ENCODE measurements at regions not wholly inside any gene's neighbourhood (a gene's known extent, or its start where the extent isn't known, plus 50 kb on each side); places are given as distances from the start of the nearest gene placed in this dataset.

DNA sequence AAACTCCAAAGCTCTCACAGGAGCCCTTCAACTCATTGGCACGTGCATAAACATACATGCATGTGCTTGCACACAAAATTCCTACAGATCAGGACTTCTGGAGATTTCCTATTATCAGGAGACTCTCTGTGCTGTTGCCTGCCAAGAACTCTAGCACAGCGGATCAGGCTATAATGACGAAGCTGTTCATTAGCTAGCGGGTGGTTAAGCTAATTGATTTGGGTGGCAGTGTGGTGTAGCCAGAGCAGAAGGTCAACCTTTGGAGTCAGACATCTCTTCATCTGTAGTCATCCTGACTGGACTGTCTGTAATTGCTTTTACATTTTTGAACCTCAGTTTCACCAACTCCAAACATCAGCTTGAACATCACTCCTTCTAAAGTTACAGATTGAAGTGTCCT, 69.0 kb downstream of the KIF2B start:
- peaks cover 36% of the 10 kb centered on the region for H3K9me3 ChIP-seq (ENCODE audit: low read length)
- no peaks in the 10 kb centered on the region for H3K9me2 ChIP-seq (replicated peaks; ENCODE audit: insufficient read depth, low read length)
- no peaks in the 10 kb centered on the region for H3K79me2 ChIP-seq (ENCODE audit: low read length)
- no peaks in the 10 kb centered on the region for H4K20me1 ChIP-seq (ENCODE audit: insufficient read depth, low read depth, low read length)
- no peak overlapping the region for H3K9ac ChIP-seq (ENCODE audit: low read length)
- H3K27me3 ChIP-seq (ENCODE audit: low read length): no peaks in the 10 kb centered on the region
- no peak overlapping the region for H3K27ac ChIP-seq (ENCODE audit: low read length)
- H2AFZ ChIP-seq (ENCODE audit: low read length): no peak overlapping the region
- no peaks in the 10 kb centered on the region for H3K4me1 ChIP-seq (ENCODE audit: low read length)
- H3K4me3 ChIP-seq (ENCODE audit: low read length): no peak overlapping the region
- no peak overlapping the region for H3K4me2 ChIP-seq (ENCODE audit: low read depth, low read length, poor library complexity, severe bottlenecking)
- no peak for DNase-seq
- H3K36me3 ChIP-seq (ENCODE audit: insufficient read depth, low read length): no peaks in the 10 kb centered on the region

DNA sequence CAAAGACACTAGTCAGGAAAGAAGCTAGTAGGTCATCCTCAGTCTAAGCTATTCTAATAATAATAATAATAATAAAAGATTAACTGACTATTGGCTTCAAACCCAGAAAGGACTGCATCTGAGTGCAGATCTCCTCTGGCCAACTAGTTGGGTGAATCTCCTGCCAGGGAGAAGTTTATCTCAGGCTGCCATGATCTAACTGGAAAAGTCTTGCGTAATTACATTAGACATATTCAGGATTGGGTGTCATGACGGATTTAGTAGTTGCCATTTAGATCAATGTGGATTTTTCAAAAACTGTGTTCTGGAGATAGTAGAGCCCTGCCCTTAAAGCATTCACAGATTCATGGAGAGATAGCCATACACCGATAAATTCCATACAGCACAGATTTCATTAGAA, 69.5 kb downstream of the KIF2B start:
- H3K4me3 ChIP-seq (ENCODE audit: low read length): no peak overlapping the region
- H3K4me1 ChIP-seq (ENCODE audit: low read length): no peaks in the 10 kb centered on the region
- no peaks in the 10 kb centered on the region for H4K20me1 ChIP-seq (ENCODE audit: insufficient read depth, low read depth, low read length)
- no peaks in the 10 kb centered on the region for H3K79me2 ChIP-seq (ENCODE audit: low read length)
- DNase-seq: no peak
- no peak overlapping the region for H2AFZ ChIP-seq (ENCODE audit: low read length)
- no peaks in the 10 kb centered on the region for H3K9me2 ChIP-seq (replicated peaks; ENCODE audit: insufficient read depth, low read length)
- no peak overlapping the region for H3K9ac ChIP-seq (ENCODE audit: low read length)
- no peak overlapping the region for H3K27ac ChIP-seq (ENCODE audit: low read length)
- H3K27me3 ChIP-seq (ENCODE audit: low read length): no peaks in the 10 kb centered on the region
- no peaks in the 10 kb centered on the region for H3K36me3 ChIP-seq (ENCODE audit: insufficient read depth, low read length)
- peaks cover 38% of the 10 kb centered on the region for H3K9me3 ChIP-seq (ENCODE audit: low read length)
- H3K4me2 ChIP-seq (ENCODE audit: low read depth, low read length, poor library complexity, severe bottlenecking): no peak overlapping the region

DNA sequence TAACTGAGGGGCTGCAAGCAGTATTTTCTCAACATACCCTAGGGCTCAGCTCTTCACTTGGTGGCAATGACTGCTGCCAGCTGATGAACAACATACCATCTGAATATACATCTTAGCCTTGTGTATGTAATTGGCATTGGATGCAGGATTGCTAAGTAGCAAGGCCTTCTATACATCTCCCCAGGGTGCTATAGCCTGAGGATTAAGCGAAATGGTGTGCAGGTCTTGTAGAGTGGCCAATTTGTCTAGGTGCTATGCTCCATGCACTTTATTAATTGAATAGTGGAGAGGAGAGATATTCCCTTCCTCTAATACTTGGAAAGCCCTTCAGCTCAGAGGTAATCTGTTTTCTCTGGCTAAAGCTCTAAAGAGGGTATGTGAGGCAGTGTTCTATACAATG, 71.9 kb downstream of the KIF2B start:
- Histone ChIP-seq H3K9me3 (ENCODE audit: low read length) (peaks cover 35% of the 10 kb centered on the region), H4K20me1 (ENCODE audit: insufficient read depth, low read depth, low read length) (no peaks in the 10 kb centered on the region), H2AFZ (ENCODE audit: low read length) (no peak overlapping the region), H3K79me2 (ENCODE audit: low read length) (no peaks in the 10 kb centered on the region), H3K27ac (ENCODE audit: low read length) (no peak overlapping the region), H3K4me1 (ENCODE audit: low read length) (no peaks in the 10 kb centered on the region), H3K9ac (ENCODE audit: low read length) (no peak overlapping the region), H3K4me3 (ENCODE audit: low read length) (no peak overlapping the region), H3K9me2 (replicated peaks; ENCODE audit: insufficient read depth, low read length) (0 out of 2 replicates have a peak, but pooled peaks cover 2% of the 10 kb centered on the region), H3K4me2 (ENCODE audit: low read depth, low read length, poor library complexity, severe bottlenecking) (no peak overlapping the region), H3K27me3 (ENCODE audit: low read length) (no peaks in the 10 kb centered on the region), H3K36me3 (ENCODE audit: insufficient read depth, low read length) (no peaks in the 10 kb centered on the region)
- no peak for DNase-seq

DNA sequence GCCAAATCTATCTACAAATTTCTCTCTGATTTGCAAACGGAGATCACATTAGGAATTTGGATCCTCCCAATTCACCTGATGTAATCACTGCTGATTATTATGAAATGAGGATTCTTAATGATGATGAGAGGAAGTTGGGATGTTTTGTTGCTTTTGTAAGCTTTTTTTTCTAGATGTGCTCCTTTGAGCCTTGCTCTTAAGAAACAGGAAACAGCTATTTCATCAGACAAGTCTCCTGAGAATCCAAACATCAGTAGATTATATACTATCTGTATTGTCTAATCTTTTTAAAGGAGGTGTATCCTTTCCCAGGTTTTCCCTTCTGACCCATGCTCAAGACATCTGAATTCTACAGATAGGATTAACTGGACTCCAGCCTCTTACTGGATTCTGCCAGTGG, 73.3 kb downstream of the KIF2B start:
- H3K36me3 ChIP-seq (ENCODE audit: insufficient read depth, low read length): no peaks in the 10 kb centered on the region
- no peak overlapping the region for H3K27ac ChIP-seq (ENCODE audit: low read length)
- H3K79me2 ChIP-seq (ENCODE audit: low read length): no peaks in the 10 kb centered on the region
- peaks cover 35% of the 10 kb centered on the region for H3K9me3 ChIP-seq (ENCODE audit: low read length)
- no peak overlapping the region for H3K4me2 ChIP-seq (ENCODE audit: low read depth, low read length, poor library complexity, severe bottlenecking)
- no peaks in the 10 kb centered on the region for H4K20me1 ChIP-seq (ENCODE audit: insufficient read depth, low read depth, low read length)
- H3K4me3 ChIP-seq (ENCODE audit: low read length): no peak overlapping the region
- no peak overlapping the region for H3K9ac ChIP-seq (ENCODE audit: low read length)
- no peak for DNase-seq
- H3K4me1 ChIP-seq (ENCODE audit: low read length): no peaks in the 10 kb centered on the region
- no peaks in the 10 kb centered on the region for H3K27me3 ChIP-seq (ENCODE audit: low read length)
- H2AFZ ChIP-seq (ENCODE audit: low read length): no peak overlapping the region
- H3K9me2 ChIP-seq (replicated peaks; ENCODE audit: insufficient read depth, low read length): 0 out of 2 replicates have a peak, but pooled peaks cover 2% of the 10 kb centered on the region

DNA sequence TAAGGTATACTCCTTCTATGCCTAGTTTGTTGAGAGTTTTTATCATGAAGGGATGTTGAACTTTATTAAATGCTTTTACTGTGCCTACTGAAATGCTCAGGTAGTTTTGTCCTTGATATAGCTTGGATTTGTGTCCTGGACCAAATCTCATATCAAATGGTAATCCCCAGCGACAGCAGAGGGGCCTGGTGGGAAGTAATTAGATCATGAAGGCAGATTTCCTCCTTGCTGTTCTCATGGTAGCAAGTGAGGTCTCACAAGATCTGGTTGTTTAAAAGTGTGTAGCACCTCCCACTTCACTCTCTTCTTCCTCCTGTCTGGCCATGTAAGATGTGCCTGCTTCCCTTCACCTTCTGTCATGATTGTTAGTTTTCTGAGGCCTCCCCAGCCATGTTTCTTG, 78.2 kb downstream of the KIF2B start:
- no peak overlapping the region for H3K4me3 ChIP-seq (ENCODE audit: low read length)
- H4K20me1 ChIP-seq (ENCODE audit: insufficient read depth, low read depth, low read length): no peaks in the 10 kb centered on the region
- no peak overlapping the region for H2AFZ ChIP-seq (ENCODE audit: low read length)
- H3K4me2 ChIP-seq (ENCODE audit: low read depth, low read length, poor library complexity, severe bottlenecking): no peak overlapping the region
- H3K4me1 ChIP-seq (ENCODE audit: low read length): no peaks in the 10 kb centered on the region
- H3K79me2 ChIP-seq (ENCODE audit: low read length): no peaks in the 10 kb centered on the region
- no peak overlapping the region for H3K9ac ChIP-seq (ENCODE audit: low read length)
- DNase-seq: no peak
- peaks cover 19% of the 10 kb centered on the region for H3K9me3 ChIP-seq (ENCODE audit: low read length)
- H3K9me2 ChIP-seq (replicated peaks; ENCODE audit: insufficient read depth, low read length): 0 out of 2 replicates have a peak, but pooled peaks cover 2% of the 10 kb centered on the region
- no peak overlapping the region for H3K27ac ChIP-seq (ENCODE audit: low read length)
- no peaks in the 10 kb centered on the region for H3K36me3 ChIP-seq (ENCODE audit: insufficient read depth, low read length)
- H3K27me3 ChIP-seq (ENCODE audit: low read length): no peaks in the 10 kb centered on the region

DNA sequence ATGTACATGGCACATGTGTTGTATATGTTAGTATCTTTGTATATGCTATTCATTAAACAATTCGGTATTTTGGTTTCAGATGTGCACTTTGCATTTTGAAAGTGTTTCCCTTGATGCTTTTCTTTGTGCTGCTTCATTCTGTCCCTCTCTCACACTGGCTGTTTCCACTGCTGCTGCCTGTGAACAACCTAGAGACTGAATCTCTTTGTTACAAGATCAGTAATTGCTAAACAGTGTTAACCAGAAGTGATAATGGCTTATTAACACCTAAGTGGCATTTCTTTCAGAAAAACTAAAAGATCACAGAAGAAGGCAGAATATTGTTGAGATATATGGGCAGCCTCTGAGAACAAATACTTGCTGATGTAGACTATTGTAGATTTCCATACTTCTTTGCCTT, 84.7 kb downstream of the KIF2B start:
- no peaks in the 10 kb centered on the region for H3K4me1 ChIP-seq (ENCODE audit: low read length)
- H3K4me3 ChIP-seq (ENCODE audit: low read length): no peak overlapping the region
- H3K9me3 ChIP-seq (ENCODE audit: low read length): peaks cover 16% of the 10 kb centered on the region; the same call in 1 of the 2 replicates
- H3K36me3 ChIP-seq (ENCODE audit: insufficient read depth, low read length): no peaks in the 10 kb centered on the region
- H3K9me2 ChIP-seq (replicated peaks; ENCODE audit: insufficient read depth, low read length): no peaks in the 10 kb centered on the region
- no peak overlapping the region for H3K4me2 ChIP-seq (ENCODE audit: low read depth, low read length, poor library complexity, severe bottlenecking)
- H4K20me1 ChIP-seq (ENCODE audit: insufficient read depth, low read depth, low read length): no peaks in the 10 kb centered on the region
- no peak overlapping the region for H2AFZ ChIP-seq (ENCODE audit: low read length)
- no peaks in the 10 kb centered on the region for H3K79me2 ChIP-seq (ENCODE audit: low read length)
- no peak overlapping the region for H3K9ac ChIP-seq (ENCODE audit: low read length)
- DNase-seq: no peak
- H3K27ac ChIP-seq (ENCODE audit: low read length): no peak overlapping the region
- H3K27me3 ChIP-seq (ENCODE audit: low read length): no peaks in the 10 kb centered on the region

DNA sequence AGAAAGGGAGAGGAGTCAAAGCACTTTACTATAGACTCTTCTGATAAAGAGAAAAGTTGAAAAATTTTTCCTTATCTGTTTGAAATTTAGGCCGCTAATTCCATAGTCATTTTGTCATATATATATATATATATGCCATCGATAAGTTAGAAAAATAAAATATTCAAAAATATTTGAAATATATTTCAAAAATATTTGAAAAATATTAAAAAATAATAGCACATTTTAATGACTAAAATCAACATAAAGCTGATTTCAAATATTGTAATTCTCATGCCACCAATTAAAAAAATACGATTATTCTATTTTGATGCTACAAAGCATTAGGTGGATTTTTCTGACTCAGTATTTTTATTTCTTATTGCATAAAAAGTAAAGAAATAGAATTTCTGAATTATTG, 87.1 kb downstream of the KIF2B start:
- Histone ChIP-seq H3K4me3 (ENCODE audit: low read length) (no peak overlapping the region), H3K9me3 (ENCODE audit: low read length) (peaks cover 26% of the 10 kb centered on the region), H2AFZ (ENCODE audit: low read length) (no peak overlapping the region), H3K4me1 (ENCODE audit: low read length) (no peaks in the 10 kb centered on the region), H4K20me1 (ENCODE audit: insufficient read depth, low read depth, low read length) (no peaks in the 10 kb centered on the region), H3K36me3 (ENCODE audit: insufficient read depth, low read length) (no peaks in the 10 kb centered on the region), H3K4me2 (ENCODE audit: low read depth, low read length, poor library complexity, severe bottlenecking) (no peak overlapping the region), H3K27ac (ENCODE audit: low read length) (no peak overlapping the region), H3K79me2 (ENCODE audit: low read length) (no peaks in the 10 kb centered on the region), H3K9ac (ENCODE audit: low read length) (no peak overlapping the region), H3K27me3 (ENCODE audit: low read length) (no peaks in the 10 kb centered on the region), H3K9me2 (replicated peaks; ENCODE audit: insufficient read depth, low read length) (no peaks in the 10 kb centered on the region)
- no peak for DNase-seq

DNA sequence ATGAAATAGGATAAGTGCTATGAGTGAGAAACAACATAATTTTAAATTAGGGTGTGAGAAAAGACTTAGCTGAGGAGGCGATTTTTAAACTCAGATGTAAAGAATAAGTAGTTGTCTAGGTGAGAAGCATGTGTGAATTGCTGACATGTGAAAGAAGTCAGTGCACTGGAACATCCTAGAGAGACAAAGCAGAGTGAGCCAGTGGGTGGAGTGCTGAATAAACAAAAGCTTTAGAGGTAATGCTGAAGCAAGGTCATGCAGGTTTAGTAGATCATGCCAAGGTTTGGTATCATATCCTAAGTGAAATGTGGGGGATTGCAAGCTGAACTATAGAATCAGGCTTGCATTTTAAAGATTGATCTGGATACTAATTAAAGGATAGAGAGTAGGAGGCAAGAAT, 89.4 kb downstream of the KIF2B start:
- H3K36me3 ChIP-seq (ENCODE audit: insufficient read depth, low read length): no peaks in the 10 kb centered on the region
- no peak overlapping the region for H2AFZ ChIP-seq (ENCODE audit: low read length)
- H3K27me3 ChIP-seq (ENCODE audit: low read length): no peaks in the 10 kb centered on the region
- H4K20me1 ChIP-seq (ENCODE audit: insufficient read depth, low read depth, low read length): no peaks in the 10 kb centered on the region
- no peaks in the 10 kb centered on the region for H3K9me2 ChIP-seq (replicated peaks; ENCODE audit: insufficient read depth, low read length)
- no peak overlapping the region for H3K4me2 ChIP-seq (ENCODE audit: low read depth, low read length, poor library complexity, severe bottlenecking)
- H3K79me2 ChIP-seq (ENCODE audit: low read length): no peaks in the 10 kb centered on the region
- H3K27ac ChIP-seq (ENCODE audit: low read length): no peak overlapping the region
- no peak for DNase-seq
- peaks cover 24% of the 10 kb centered on the region for H3K9me3 ChIP-seq (ENCODE audit: low read length)
- H3K4me3 ChIP-seq (ENCODE audit: low read length): no peak overlapping the region
- no peak overlapping the region for H3K9ac ChIP-seq (ENCODE audit: low read length)
- H3K4me1 ChIP-seq (ENCODE audit: low read length): no peaks in the 10 kb centered on the region

DNA sequence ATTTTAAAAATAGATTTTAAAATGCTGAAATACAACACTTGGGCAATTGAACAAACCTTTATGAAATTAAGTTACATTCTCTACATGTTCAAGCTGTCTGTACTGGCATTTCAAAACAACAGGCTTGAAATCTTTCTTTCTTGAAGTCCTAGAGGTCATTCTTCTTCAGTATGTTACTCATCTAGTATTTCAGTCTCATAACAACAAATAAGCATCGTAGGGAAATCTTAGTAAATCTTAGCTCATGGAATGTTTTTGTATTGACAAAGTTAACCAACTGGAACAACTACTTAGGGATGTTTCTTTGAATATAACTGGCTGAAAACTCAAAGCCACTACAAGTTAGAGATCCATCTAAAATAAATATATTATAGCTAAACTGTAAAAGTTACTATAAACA, 96.6 kb downstream of the KIF2B start:
- Histone ChIP-seq H3K4me3 (ENCODE audit: low read length) (no peak overlapping the region), H3K27ac (ENCODE audit: low read length) (no peak overlapping the region), H3K9ac (ENCODE audit: low read length) (no peak overlapping the region), H3K27me3 (ENCODE audit: low read length) (no peaks in the 10 kb centered on the region), H4K20me1 (ENCODE audit: insufficient read depth, low read depth, low read length) (no peaks in the 10 kb centered on the region), H3K9me3 (ENCODE audit: low read length) (peaks cover 5% of the 10 kb centered on the region; the same call in 1 of the 2 replicates), H3K9me2 (replicated peaks; ENCODE audit: insufficient read depth, low read length) (no peaks in the 10 kb centered on the region), H3K79me2 (ENCODE audit: low read length) (no peaks in the 10 kb centered on the region), H2AFZ (ENCODE audit: low read length) (no peak overlapping the region), H3K36me3 (ENCODE audit: insufficient read depth, low read length) (no peaks in the 10 kb centered on the region), H3K4me2 (ENCODE audit: low read depth, low read length, poor library complexity, severe bottlenecking) (no peak overlapping the region), H3K4me1 (ENCODE audit: low read length) (no peaks in the 10 kb centered on the region)
- DNase-seq: no peak
